ENCODE measurements at regions not wholly inside any gene's neighbourhood (a gene's known extent, or its start where the extent isn't known, plus 50 kb on each side); places are given as distances from the start of the nearest gene placed in this dataset.

DNA sequence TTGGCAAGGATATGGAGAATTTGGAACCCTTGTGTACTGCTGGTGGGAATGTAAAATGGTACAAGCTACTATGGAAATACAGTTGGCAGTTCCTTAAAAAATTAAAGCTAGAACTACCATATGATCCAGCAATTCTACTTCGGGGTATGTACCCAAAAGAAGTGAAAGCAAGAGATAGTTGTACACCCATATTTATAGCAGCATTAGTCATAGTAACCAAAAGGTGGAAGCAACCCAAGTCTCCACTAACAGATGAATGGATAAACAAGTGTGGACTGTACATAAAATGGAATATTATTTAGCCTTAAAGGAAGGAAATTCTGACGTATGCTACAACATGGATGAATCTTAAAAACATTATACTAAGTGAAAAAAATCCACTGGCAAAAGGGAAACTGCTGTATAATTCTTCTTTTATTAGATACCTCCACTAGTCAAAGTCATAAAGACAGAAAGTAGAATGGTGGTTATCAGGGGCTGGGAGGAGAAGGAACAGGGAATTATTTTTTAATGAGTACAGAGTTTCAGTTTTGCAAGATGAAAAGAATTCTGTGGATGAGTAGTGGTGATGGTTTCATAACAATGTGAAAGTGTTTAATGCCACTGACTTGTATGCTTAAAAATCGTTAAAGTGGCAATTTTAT, 141.6 kb downstream of the RXFP2 start:
- H3K36me3 ChIP-seq, result no peaks in the 10 kb centered on the region
- Mint-ChIP-seq H3K36me3 (no peaks in the 10 kb centered on the region), H3K9me3 (no peaks in the 10 kb centered on the region), H3K27ac (no peak overlapping the region), H3K4me1 (peaks cover 4% of the 10 kb centered on the region), H3K27me3 (ENCODE audit: insufficient read depth, low read depth) (no peaks in the 10 kb centered on the region), H3K4me3 (no peak overlapping the region)
- H3K79me2 ChIP-seq (ENCODE audit: low read depth), result no peaks in the 10 kb centered on the region
- no peak overlapping the region for H2AFZ ChIP-seq (replicated peaks)
- no peaks in the 10 kb centered on the region for H3K27me3 ChIP-seq
- no peak overlapping the region for H3K9ac ChIP-seq
- H3K9me3 ChIP-seq (ENCODE audit: low read depth), result no peaks in the 10 kb centered on the region
- no peaks in the 10 kb centered on the region for H3F3A ChIP-seq (ENCODE audit: low read depth)
- H3K4me3 ChIP-seq, result no peak overlapping the region
- no peak overlapping the region for H3K4me2 ChIP-seq
- no peak overlapping the region for H3K27ac ChIP-seq
- TF ChIP-seq EZH2 (IDR thresholded peaks at IDR 0.05) (no peak), EZH2phosphoT487 (IDR thresholded peaks at IDR 0.05) (no peak)
- TF ChIP-seq, protein P1, sequence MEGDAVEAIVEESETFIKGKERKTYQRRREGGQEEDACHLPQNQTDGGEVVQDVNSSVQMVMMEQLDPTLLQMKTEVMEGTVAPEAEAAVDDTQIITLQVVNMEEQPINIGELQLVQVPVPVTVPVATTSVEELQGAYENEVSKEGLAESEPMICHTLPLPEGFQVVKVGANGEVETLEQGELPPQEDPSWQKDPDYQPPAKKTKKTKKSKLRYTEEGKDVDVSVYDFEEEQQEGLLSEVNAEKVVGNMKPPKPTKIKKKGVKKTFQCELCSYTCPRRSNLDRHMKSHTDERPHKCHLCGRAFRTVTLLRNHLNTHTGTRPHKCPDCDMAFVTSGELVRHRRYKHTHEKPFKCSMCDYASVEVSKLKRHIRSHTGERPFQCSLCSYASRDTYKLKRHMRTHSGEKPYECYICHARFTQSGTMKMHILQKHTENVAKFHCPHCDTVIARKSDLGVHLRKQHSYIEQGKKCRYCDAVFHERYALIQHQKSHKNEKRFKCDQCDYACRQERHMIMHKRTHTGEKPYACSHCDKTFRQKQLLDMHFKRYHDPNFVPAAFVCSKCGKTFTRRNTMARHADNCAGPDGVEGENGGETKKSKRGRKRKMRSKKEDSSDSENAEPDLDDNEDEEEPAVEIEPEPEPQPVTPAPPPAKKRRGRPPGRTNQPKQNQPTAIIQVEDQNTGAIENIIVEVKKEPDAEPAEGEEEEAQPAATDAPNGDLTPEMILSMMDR (IDR thresholded peaks at IDR 0.05), result no peak
- DNase-seq (ENCODE audit: low spot score), result no peak
- no peaks in the 10 kb centered on the region for H3K4me1 ChIP-seq
- H4K20me1 ChIP-seq (ENCODE audit: low read depth), result no peaks in the 10 kb centered on the region

DNA sequence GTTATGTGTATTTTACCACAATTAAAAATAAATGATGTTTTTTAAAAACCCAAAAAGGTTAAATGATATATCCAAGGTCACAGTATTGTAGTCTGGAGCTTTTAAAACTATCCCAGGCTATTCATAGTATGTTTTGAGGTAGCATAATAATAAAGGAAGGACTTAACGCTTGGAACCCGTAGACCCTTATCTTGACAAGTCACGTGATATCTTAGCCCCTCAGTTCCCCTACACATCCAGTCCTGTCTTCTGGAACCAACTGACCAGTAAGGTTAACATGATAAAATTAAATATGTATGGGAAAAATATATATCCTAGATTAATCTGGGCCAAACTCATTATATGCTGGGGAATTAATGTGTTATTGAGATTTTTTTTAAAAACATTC, 142.2 kb downstream of the RXFP2 start:
- Mint-ChIP-seq H3K4me3 (no peak overlapping the region), H3K4me1 (peaks cover 5% of the 10 kb centered on the region), H3K9me3 (no peaks in the 10 kb centered on the region), H3K27me3 (ENCODE audit: insufficient read depth, low read depth) (no peaks in the 10 kb centered on the region), H3K27ac (no peak overlapping the region), H3K36me3 (no peaks in the 10 kb centered on the region)
- Histone ChIP-seq H3K27me3 (no peaks in the 10 kb centered on the region), H3K9ac (no peak overlapping the region), H3K4me3 (no peak overlapping the region), H3K79me2 (ENCODE audit: low read depth) (no peaks in the 10 kb centered on the region), H4K20me1 (ENCODE audit: low read depth) (no peaks in the 10 kb centered on the region), H2AFZ (replicated peaks) (no peak overlapping the region), H3K27ac (no peak overlapping the region), H3F3A (ENCODE audit: low read depth) (no peaks in the 10 kb centered on the region), H3K36me3 (no peaks in the 10 kb centered on the region), H3K9me3 (ENCODE audit: low read depth) (no peaks in the 10 kb centered on the region), H3K4me2 (no peak overlapping the region), H3K4me1 (no peaks in the 10 kb centered on the region)
- no peak for DNase-seq (ENCODE audit: low spot score)
- TF ChIP-seq, protein P1 (IDR thresholded peaks at IDR 0.05), result no peak
- TF ChIP-seq EZH2 (IDR thresholded peaks at IDR 0.05) (no peak), EZH2phosphoT487 (IDR thresholded peaks at IDR 0.05) (no peak)

DNA sequence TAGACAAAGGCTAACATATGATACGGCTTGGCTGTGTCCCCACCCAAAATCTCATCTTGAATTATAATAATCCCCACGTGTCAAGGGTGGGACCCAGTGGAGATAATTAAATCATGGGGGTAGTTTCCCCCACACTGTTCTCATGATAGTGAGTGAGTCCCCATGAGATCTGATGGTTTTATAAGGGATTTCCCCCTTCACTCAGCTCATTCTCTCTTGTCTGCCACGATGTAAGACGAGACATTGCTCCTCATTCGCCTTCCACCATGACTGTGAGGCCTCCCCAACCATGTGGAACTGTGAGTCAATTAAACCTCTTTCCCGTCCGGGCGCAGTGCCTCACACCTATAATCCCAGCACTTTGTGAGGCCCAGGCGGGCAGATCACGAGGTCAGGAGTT, 143.5 kb downstream of the RXFP2 start:
- Histone ChIP-seq H3F3A (ENCODE audit: low read depth) (no peaks in the 10 kb centered on the region), H3K4me3 (no peak overlapping the region), H4K20me1 (ENCODE audit: low read depth) (no peaks in the 10 kb centered on the region), H3K4me1 (no peaks in the 10 kb centered on the region), H3K27me3 (no peaks in the 10 kb centered on the region), H3K9ac (no peak overlapping the region), H2AFZ (replicated peaks) (no peak overlapping the region), H3K79me2 (ENCODE audit: low read depth) (no peaks in the 10 kb centered on the region), H3K27ac (no peak overlapping the region), H3K9me3 (ENCODE audit: low read depth) (no peaks in the 10 kb centered on the region), H3K36me3 (no peaks in the 10 kb centered on the region), H3K4me2 (no peak overlapping the region)
- TF ChIP-seq EZH2phosphoT487 (IDR thresholded peaks at IDR 0.05) (no peak), EZH2 (IDR thresholded peaks at IDR 0.05) (no peak)
- TF ChIP-seq, protein P1 (IDR thresholded peaks at IDR 0.05), result no peak
- H3K9me3 Mint-ChIP-seq, result no peaks in the 10 kb centered on the region
- H3K27ac Mint-ChIP-seq, result no peak overlapping the region
- DNase-seq (ENCODE audit: low spot score), result no peak
- H3K36me3 Mint-ChIP-seq, result no peaks in the 10 kb centered on the region
- H3K4me1 Mint-ChIP-seq, result peaks cover 5% of the 10 kb centered on the region
- H3K4me3 Mint-ChIP-seq, result no peak overlapping the region
- H3K27me3 Mint-ChIP-seq (ENCODE audit: insufficient read depth, low read depth), result no peaks in the 10 kb centered on the region
